HL-60 (cell line): ENCODE measurements at regions not wholly inside any gene's neighbourhood (a gene's known extent, or its start where the extent isn't known, plus 50 kb on each side); places are given as distances from the start of the nearest gene placed in this dataset.

Source experiments
- CTCF ChIP-seq: IDR thresholded peaks from one replicate; pipeline ENCODE4 v1.5.1; 2011; ENCODE audit warnings: low read length, control low read depth, inconsistent platforms; ENCODE audit not compliant: insufficient read depth
- GABPA ChIP-seq: IDR thresholded peaks from 2 replicates; pipeline ENCODE4 v1.6.1; 2012; ENCODE audit warnings: low read depth
- POLR2AphosphoS5 ChIP-seq: IDR thresholded peaks from 2 replicates; pipeline ENCODE4 v1.6.1; 2012; ENCODE audit warnings: low read depth
- TF ChIP-seq, protein P1 (sequence below): IDR thresholded peaks from 2 replicates; pipeline ENCODE4 v1.6.1; 2012; ENCODE audit warnings: low read depth; ENCODE audit not compliant: insufficient replicate concordance

GRCh38 chr5:111580956-111581355 is 68.6 kb upstream of the STARD4 start:
- no peak for TF ChIP-seq CTCF
- TF ChIP-seq POLR2AphosphoS5, result no peak
- no peak for TF ChIP-seq GABPA
- TF ChIP-seq, protein P1, sequence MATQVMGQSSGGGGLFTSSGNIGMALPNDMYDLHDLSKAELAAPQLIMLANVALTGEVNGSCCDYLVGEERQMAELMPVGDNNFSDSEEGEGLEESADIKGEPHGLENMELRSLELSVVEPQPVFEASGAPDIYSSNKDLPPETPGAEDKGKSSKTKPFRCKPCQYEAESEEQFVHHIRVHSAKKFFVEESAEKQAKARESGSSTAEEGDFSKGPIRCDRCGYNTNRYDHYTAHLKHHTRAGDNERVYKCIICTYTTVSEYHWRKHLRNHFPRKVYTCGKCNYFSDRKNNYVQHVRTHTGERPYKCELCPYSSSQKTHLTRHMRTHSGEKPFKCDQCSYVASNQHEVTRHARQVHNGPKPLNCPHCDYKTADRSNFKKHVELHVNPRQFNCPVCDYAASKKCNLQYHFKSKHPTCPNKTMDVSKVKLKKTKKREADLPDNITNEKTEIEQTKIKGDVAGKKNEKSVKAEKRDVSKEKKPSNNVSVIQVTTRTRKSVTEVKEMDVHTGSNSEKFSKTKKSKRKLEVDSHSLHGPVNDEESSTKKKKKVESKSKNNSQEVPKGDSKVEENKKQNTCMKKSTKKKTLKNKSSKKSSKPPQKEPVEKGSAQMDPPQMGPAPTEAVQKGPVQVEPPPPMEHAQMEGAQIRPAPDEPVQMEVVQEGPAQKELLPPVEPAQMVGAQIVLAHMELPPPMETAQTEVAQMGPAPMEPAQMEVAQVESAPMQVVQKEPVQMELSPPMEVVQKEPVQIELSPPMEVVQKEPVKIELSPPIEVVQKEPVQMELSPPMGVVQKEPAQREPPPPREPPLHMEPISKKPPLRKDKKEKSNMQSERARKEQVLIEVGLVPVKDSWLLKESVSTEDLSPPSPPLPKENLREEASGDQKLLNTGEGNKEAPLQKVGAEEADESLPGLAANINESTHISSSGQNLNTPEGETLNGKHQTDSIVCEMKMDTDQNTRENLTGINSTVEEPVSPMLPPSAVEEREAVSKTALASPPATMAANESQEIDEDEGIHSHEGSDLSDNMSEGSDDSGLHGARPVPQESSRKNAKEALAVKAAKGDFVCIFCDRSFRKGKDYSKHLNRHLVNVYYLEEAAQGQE, result no peak
